HL-60 (cell line): ENCODE measurements at regions not wholly inside any gene's neighbourhood (a gene's known extent, or its start where the extent isn't known, plus 50 kb on each side); places are given as distances from the start of the nearest gene placed in this dataset.

ENCODE experiments used
- GABPA ChIP-seq: IDR thresholded peaks from 2 replicates; pipeline ENCODE4 v1.6.1; 2012; ENCODE audit warnings: low read depth
- TF ChIP-seq, protein P1 (sequence below): IDR thresholded peaks from one replicate; pipeline ENCODE4 v1.5.1; 2011; ENCODE audit warnings: low read length, control low read depth, inconsistent platforms; ENCODE audit not compliant: insufficient read depth

DNA sequence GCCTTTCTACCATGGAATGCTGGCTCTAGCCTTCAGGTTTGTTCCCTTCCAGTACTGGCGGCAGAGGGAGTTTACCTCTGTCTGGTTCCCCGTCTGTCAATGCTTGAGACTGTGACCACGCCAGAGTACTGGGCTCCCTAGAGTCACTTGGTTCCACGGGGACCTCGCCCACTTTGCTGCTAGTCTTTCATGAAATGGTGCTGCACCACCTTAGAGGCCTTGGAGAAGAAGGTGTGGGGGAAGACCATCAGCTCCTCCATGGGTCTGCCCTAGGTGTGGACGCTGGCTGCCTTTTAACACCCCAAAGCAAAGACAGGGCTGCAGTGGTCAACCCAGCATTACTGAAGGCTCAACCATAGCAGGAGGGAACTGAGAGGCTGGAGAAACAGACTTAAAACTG, 55.3 kb upstream of the KSR1 start:
- TF ChIP-seq, protein P1, sequence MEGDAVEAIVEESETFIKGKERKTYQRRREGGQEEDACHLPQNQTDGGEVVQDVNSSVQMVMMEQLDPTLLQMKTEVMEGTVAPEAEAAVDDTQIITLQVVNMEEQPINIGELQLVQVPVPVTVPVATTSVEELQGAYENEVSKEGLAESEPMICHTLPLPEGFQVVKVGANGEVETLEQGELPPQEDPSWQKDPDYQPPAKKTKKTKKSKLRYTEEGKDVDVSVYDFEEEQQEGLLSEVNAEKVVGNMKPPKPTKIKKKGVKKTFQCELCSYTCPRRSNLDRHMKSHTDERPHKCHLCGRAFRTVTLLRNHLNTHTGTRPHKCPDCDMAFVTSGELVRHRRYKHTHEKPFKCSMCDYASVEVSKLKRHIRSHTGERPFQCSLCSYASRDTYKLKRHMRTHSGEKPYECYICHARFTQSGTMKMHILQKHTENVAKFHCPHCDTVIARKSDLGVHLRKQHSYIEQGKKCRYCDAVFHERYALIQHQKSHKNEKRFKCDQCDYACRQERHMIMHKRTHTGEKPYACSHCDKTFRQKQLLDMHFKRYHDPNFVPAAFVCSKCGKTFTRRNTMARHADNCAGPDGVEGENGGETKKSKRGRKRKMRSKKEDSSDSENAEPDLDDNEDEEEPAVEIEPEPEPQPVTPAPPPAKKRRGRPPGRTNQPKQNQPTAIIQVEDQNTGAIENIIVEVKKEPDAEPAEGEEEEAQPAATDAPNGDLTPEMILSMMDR = no peak
- no peak for TF ChIP-seq GABPA
